Fibroblast of pulmonary artery (primary cell): ENCODE measurements at regions not wholly inside any gene's neighbourhood (a gene's known extent, or its start where the extent isn't known, plus 50 kb on each side); places are given as distances from the start of the nearest gene placed in this dataset.
"Not testable (repeated sequence)": the region's sequence is repeated elsewhere in the genome, so short reads cannot be mapped to it uniquely, and the experiment has no call there.

Source experiments
- DNase-seq: peaks from one replicate; pipeline ENCODE4 v3.0.0-alpha.2; 2010; ENCODE audit warnings: low read depth
- H3K4me3 ChIP-seq: replicated peaks from 2 replicates; pipeline ENCODE4 v1.5.1; 2011; ENCODE audit warnings: low read depth, mild to moderate bottlenecking, control low read depth, low read length, moderate library complexity
- CTCF ChIP-seq: IDR thresholded peaks from 2 replicates; pipeline ENCODE4 v1.5.1; 2011; ENCODE audit warnings: mild to moderate bottlenecking, control low read depth, low read length, inconsistent platforms; ENCODE audit errors: missing control alignments

- no peak overlapping the region for H3K4me3 ChIP-seq
- no peak for TF ChIP-seq CTCF
- no peak for DNase-seq
These were observed 136.2 kb downstream of the SMIM20 start for GRCh38 chr4:26050212-26050643.

- DNase-seq: no peak
- H3K4me3 ChIP-seq: no peak overlapping the region
- no peak for TF ChIP-seq CTCF
These were observed 136.7 kb downstream of the SMIM20 start for GRCh38 chr4:26050671-26051070.

- no peak for DNase-seq
- no peak for TF ChIP-seq CTCF
- no peak overlapping the region for H3K4me3 ChIP-seq
These were observed 137.2 kb downstream of the SMIM20 start for GRCh38 chr4:26051240-26051639.

GRCh38 chr4:26052663-26053541 lies 138.9 kb downstream of the SMIM20 start:
- H3K4me3 ChIP-seq: no peak overlapping the region
- no peak for DNase-seq
- no peak for TF ChIP-seq CTCF

- TF ChIP-seq CTCF: no peak
- no peak overlapping the region for H3K4me3 ChIP-seq
- no peak for DNase-seq
These were observed 139.7 kb downstream of the SMIM20 start for GRCh38 chr4:26053761-26054160.

- no peak for TF ChIP-seq CTCF
- DNase-seq: no peak
- no peak overlapping the region for H3K4me3 ChIP-seq
These were observed 141.8 kb downstream of the SMIM20 start for GRCh38 chr4:26055855-26056254.

GRCh38 chr4:26056406-26056805 lies 142.4 kb downstream of the SMIM20 start:
- DNase-seq: no peak
- TF ChIP-seq CTCF: no peak
- H3K4me3 ChIP-seq: no peak overlapping the region

GRCh38 chr4:26057839-26058238 lies 143.8 kb downstream of the SMIM20 start:
- not testable (repeated sequence) for H3K4me3 ChIP-seq, DNase-seq
